ACC112 (cell line): ENCODE measurements at regions not wholly inside any gene's neighbourhood (a gene's known extent, or its start where the extent isn't known, plus 50 kb on each side); places are given as distances from the start of the nearest gene placed in this dataset.

ENCODE experiments used
- H2AFZ ChIP-seq: fragments of 200-600 bp; sonication (generic); one replicate; pipeline ENCODE4 v1.6.0; 2017; ENCODE audit warnings: antibody characterized with exemption, low read length; ENCODE audit not compliant: unreplicated experiment
- H3K27ac ChIP-seq: fragments of 200-600 bp; sonication (generic); 2 replicates; pipeline ENCODE4 v1.5.1; 2014; ENCODE audit warnings: low read depth, mild to moderate bottlenecking, antibody characterized with exemption, low read length, moderate library complexity
- H3K27me3 ChIP-seq: fragments of 200-600 bp; sonication (generic); 2 replicates; pipeline ENCODE4 v1.6.1; 2014; ENCODE audit warnings: mild to moderate bottlenecking, antibody characterized with exemption, low read length, moderate library complexity, mixed read lengths; ENCODE audit not compliant: insufficient read depth
- H3K36me3 ChIP-seq: fragments of 200-600 bp; sonication (generic); 2 replicates; pipeline ENCODE4 v1.6.1; 2016; ENCODE audit warnings: mild to moderate bottlenecking, antibody characterized with exemption, low read length, moderate library complexity, mixed read lengths; ENCODE audit not compliant: insufficient read depth
- H3K4me1 ChIP-seq: fragments of 200-600 bp; sonication (generic); one replicate; pipeline ENCODE4 v1.6.1; 2016; ENCODE audit warnings: low read length, mixed read lengths; ENCODE audit not compliant: insufficient read depth, unreplicated experiment, control insufficient read depth
- H3K4me3 ChIP-seq: fragments of 200-600 bp; sonication (generic); 2 replicates; pipeline ENCODE4 v1.5.1; 2014; ENCODE audit warnings: mild to moderate bottlenecking, low read depth, low read length
- H3K79me2 ChIP-seq: fragments of 200-600 bp; sonication (generic); one replicate; pipeline ENCODE4 v1.6.0; 2016; ENCODE audit warnings: low read length; ENCODE audit not compliant: control insufficient read depth, unreplicated experiment, insufficient read depth

GRCh38 chr5:158465086-158465972, 606.4 kb upstream of the CLINT1 start:
- no peak overlapping the region for H3K27ac ChIP-seq
- no peaks in the 10 kb centered on the region for H3K36me3 ChIP-seq
- H3K4me1 ChIP-seq = peaks cover 23% of the 10 kb centered on the region
- H3K27me3 ChIP-seq = no peaks in the 10 kb centered on the region
- no peak overlapping the region for H2AFZ ChIP-seq
- no peak overlapping the region for H3K4me3 ChIP-seq
- H3K79me2 ChIP-seq = no peaks in the 10 kb centered on the region

DNA sequence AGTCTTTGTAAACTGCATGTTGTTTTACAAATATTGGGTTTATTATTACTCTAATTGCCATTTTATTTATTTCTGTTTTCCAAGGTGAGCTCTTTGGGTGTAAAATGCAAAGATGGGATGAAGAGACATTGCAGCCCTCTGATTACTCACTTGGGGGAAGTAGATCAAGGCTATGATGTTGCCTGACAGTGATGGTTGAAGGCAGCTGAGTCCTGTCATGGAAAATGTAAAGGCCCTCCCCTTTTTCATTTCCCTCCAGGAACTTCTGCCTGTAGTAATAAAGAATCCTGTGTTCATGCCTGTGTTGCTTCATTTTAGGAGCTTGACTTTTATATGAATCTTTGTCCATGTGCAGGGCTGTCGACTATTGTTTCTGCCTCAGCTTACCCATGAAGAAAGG, 605.4 kb upstream of the CLINT1 start:
- peaks cover 23% of the 10 kb centered on the region for H3K4me1 ChIP-seq
- peak overlapping the region; percentile 79 for H3K27ac ChIP-seq
- no peaks in the 10 kb centered on the region for H3K36me3 ChIP-seq
- H3K79me2 ChIP-seq = no peaks in the 10 kb centered on the region
- no peak overlapping the region for H3K4me3 ChIP-seq
- H2AFZ ChIP-seq = no peak overlapping the region
- H3K27me3 ChIP-seq = no peaks in the 10 kb centered on the region

- Histone ChIP-seq H3K4me1 (peaks cover 23% of the 10 kb centered on the region), H3K27me3 (no peaks in the 10 kb centered on the region), H3K36me3 (no peaks in the 10 kb centered on the region), H3K79me2 (no peaks in the 10 kb centered on the region), H3K4me3 (no peak overlapping the region; the same call in 1 of the 2 replicates), H2AFZ (no peak overlapping the region), H3K27ac (peak overlapping the region; percentile 79)
Observed at GRCh38 chr5:158463938-158464337, 605.0 kb upstream of the CLINT1 start.

GRCh38 chr5:158463188-158463587, 604.2 kb upstream of the CLINT1 start:
- Histone ChIP-seq H3K36me3 (no peaks in the 10 kb centered on the region), H3K27ac (peak overlapping the region; percentile 79), H2AFZ (peak overlapping the region; percentile 2), H3K79me2 (no peaks in the 10 kb centered on the region), H3K27me3 (no peaks in the 10 kb centered on the region), H3K4me1 (peaks cover 23% of the 10 kb centered on the region), H3K4me3 (peak overlapping the region; percentile 3; the same call in 1 of the 2 replicates)

- H3K4me1 ChIP-seq = peaks cover 26% of the 10 kb centered on the region
- H3K27me3 ChIP-seq = no peaks in the 10 kb centered on the region
- H3K79me2 ChIP-seq = no peaks in the 10 kb centered on the region
- no peak overlapping the region for H3K4me3 ChIP-seq
- H3K36me3 ChIP-seq = no peaks in the 10 kb centered on the region
- H3K27ac ChIP-seq = peak overlapping the region; percentile 79; the same call in 1 of the 2 replicates
- no peak overlapping the region for H2AFZ ChIP-seq
Observed at GRCh38 chr5:158462349-158463114, 603.6 kb upstream of the CLINT1 start.

- Histone ChIP-seq H3K27me3 (no peaks in the 10 kb centered on the region), H3K27ac (no peak overlapping the region), H3K79me2 (no peaks in the 10 kb centered on the region)
Observed at GRCh38 chr5:158461240-158461854, 602.4 kb upstream of the CLINT1 start.

GRCh38 chr5:158458086-158458485, 599.1 kb upstream of the CLINT1 start:
- Histone ChIP-seq H3K79me2 (no peaks in the 10 kb centered on the region), H3K36me3 (no peaks in the 10 kb centered on the region), H3K27ac (no peak overlapping the region), H3K4me3 (no peak overlapping the region), H2AFZ (no peak overlapping the region), H3K27me3 (no peaks in the 10 kb centered on the region), H3K4me1 (peaks cover 23% of the 10 kb centered on the region)

More at GRCh38 chr5:158461240-158461854, 602.4 kb upstream of the CLINT1 start:
- Histone ChIP-seq H3K36me3 (no peaks in the 10 kb centered on the region), H3K4me1 (peaks cover 36% of the 10 kb centered on the region), H2AFZ (no peak overlapping the region), H3K4me3 (no peak overlapping the region)

DNA sequence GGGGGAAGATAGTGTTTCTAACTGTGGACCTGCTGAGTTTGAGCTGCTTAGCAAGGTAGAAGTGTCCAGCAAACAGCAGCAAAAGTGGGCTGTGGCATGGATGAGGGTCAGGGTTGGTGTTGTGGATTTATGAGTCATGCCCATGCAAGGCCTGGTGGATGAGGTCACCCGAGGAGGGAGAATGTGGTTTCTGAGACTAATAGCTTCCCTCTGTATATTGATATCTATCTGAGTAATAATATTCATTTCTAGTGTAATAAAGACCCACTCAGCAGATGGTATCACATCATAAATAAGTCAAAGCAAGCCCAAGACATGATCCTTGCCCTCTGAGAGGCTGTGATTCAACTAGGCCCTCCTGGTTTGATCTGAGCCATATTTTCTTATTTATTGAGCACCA, 597.8 kb upstream of the CLINT1 start:
- peak overlapping the region; percentile 33; the same call in 1 of the 2 replicates for H3K27ac ChIP-seq
- no peak overlapping the region for H3K4me3 ChIP-seq

DNA sequence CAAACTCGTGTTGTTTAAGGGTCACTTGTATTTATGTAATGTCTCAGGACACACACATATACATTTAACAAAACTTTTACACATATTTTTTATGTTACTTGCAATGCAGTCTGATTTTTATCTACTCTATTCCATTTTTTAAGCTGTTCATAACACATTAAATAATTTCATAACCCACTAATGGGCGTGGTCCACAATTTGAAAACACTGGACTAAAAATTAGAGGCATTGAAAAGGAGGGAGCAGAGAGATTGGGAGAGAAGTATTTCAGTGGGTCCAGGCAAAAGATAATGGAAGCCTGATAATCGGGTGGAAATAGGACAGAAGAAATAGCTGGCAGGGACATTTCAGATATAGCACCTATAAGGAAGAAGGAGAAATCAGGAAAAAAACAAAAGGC, 597.3 kb upstream of the CLINT1 start:
- no peaks in the 10 kb centered on the region for H3K36me3 ChIP-seq

More for the DNA sequence above, 597.8 kb upstream of the CLINT1 start:
- Histone ChIP-seq H2AFZ (peak overlapping the region; percentile 9), H3K36me3 (no peaks in the 10 kb centered on the region), H3K79me2 (no peaks in the 10 kb centered on the region), H3K27me3 (no peaks in the 10 kb centered on the region), H3K4me1 (peaks cover 16% of the 10 kb centered on the region)

GRCh38 chr5:158451993-158452672, 593.2 kb upstream of the CLINT1 start:
- Histone ChIP-seq H3K36me3 (no peaks in the 10 kb centered on the region), H3K4me1 (peaks cover 16% of the 10 kb centered on the region), H3K27me3 (peaks cover 14% of the 10 kb centered on the region), H3K79me2 (no peaks in the 10 kb centered on the region), H3K4me3 (no peak overlapping the region), H2AFZ (no peak overlapping the region), H3K27ac (no peak overlapping the region)

More for the DNA sequence above, 597.3 kb upstream of the CLINT1 start:
- Histone ChIP-seq H3K4me3 (no peak overlapping the region), H3K27me3 (no peaks in the 10 kb centered on the region), H2AFZ (peak overlapping the region; percentile 9), H3K79me2 (no peaks in the 10 kb centered on the region), H3K4me1 (peaks cover 19% of the 10 kb centered on the region), H3K27ac (peak overlapping the region; percentile 33; the same call in 1 of the 2 replicates)
